Calu3 (cell line): ENCODE measurements at regions not wholly inside any gene's neighbourhood (a gene's known extent, or its start where the extent isn't known, plus 50 kb on each side); places are given as distances from the start of the nearest gene placed in this dataset.

ENCODE experiments used
- BruUV-seq: library from RNA; stranded (reverse); fragments of 400-500 nt; replicated peaks from 2 replicates; lab custom pipeline; 2021; lab: Mats Ljungman, UMichigan
- CTCF ChIA-PET: fragments of 300-600 bp; sonication (Branson Sonifier 250); formaldehyde crosslinking; loops from one replicate; lab custom pipeline; 2022; ENCODE audit warnings: antibody characterized with exemption; lab: Charles Lee
- DNase-seq: peaks from one replicate; pipeline ENCODE4 v3.0.0; 2022
- H3K27ac Mint-ChIP-seq: one replicate; pipeline ENCODE4 v1.8.0; 2022; ENCODE audit warnings: mixed read lengths; ENCODE audit not compliant: unreplicated experiment
- H3K27me3 Mint-ChIP-seq: one replicate; pipeline ENCODE4 v1.8.0; 2022; ENCODE audit warnings: mixed read lengths; ENCODE audit not compliant: unreplicated experiment
- H3K36me3 Mint-ChIP-seq: one replicate; pipeline ENCODE4 v1.8.0; 2022; ENCODE audit warnings: mild to moderate bottlenecking, moderate library complexity, mixed read lengths; ENCODE audit not compliant: insufficient read depth, unreplicated experiment
- H3K4me1 Mint-ChIP-seq: one replicate; pipeline ENCODE4 v1.8.0; 2022; ENCODE audit warnings: mild to moderate bottlenecking, low read depth, mixed read lengths; ENCODE audit not compliant: unreplicated experiment
- H3K4me3 Mint-ChIP-seq: one replicate; pipeline ENCODE4 v1.8.0; 2022; ENCODE audit warnings: mild to moderate bottlenecking, low read depth, moderate library complexity, mixed read lengths; ENCODE audit not compliant: unreplicated experiment
- H3K9me3 Mint-ChIP-seq: one replicate; pipeline ENCODE4 v1.8.0; 2022; ENCODE audit warnings: low read depth, mixed read lengths; ENCODE audit not compliant: unreplicated experiment
- intact Hi-C: fragments of 100-400 bp; cut with micrococcal nuclease; formaldehyde crosslinking; loops from one replicate; pipeline ENCODE4 v1.10.0; 2022; ENCODE audit not compliant: unreplicated experiment
- TF ChIP-seq, protein P1 (sequence below): fragments of 200-600 bp; IDR thresholded peaks from one replicate; pipeline ENCODE4 v1.8.0; 2022; ENCODE audit warnings: antibody characterized with exemption; ENCODE audit not compliant: unreplicated experiment

DNA sequence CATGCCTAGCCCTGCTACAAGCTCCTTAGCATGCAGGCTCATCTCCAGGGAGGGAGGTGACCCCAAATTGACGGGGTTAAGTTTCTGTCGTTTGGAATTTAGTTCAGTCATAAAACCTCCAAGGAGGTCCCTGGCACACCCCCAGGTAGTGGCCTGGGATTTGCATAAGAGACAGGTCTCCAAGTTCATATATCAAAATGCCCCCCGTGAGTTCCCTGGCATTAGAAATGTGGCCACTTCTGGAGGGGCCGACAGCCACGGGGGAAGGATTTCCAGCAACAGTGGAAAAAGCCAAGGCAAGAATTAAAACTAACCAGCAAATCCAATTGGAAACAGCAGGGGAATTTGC, 228.8 kb downstream of the BCL11B start:
- H3K27ac Mint-ChIP-seq: no peak overlapping the region
- H3K4me3 Mint-ChIP-seq: no peak overlapping the region
- H3K27me3 Mint-ChIP-seq: no peaks in the 10 kb centered on the region
- no peaks in the 10 kb centered on the region for H3K4me1 Mint-ChIP-seq
- no peaks in the 10 kb centered on the region for H3K36me3 Mint-ChIP-seq
- H3K9me3 Mint-ChIP-seq: peaks cover 4% of the 10 kb centered on the region
- intact Hi-C loops: no loop called here
- BruUV-seq: no TSS peak
- CTCF ChIA-PET: interaction anchor here (0.9 kb wide), 1 partner anchor 23 kb away, joined by 4 read pairs; no protein-coding TSS in a partner anchor
- no peak for DNase-seq
- TF ChIP-seq, protein P1, sequence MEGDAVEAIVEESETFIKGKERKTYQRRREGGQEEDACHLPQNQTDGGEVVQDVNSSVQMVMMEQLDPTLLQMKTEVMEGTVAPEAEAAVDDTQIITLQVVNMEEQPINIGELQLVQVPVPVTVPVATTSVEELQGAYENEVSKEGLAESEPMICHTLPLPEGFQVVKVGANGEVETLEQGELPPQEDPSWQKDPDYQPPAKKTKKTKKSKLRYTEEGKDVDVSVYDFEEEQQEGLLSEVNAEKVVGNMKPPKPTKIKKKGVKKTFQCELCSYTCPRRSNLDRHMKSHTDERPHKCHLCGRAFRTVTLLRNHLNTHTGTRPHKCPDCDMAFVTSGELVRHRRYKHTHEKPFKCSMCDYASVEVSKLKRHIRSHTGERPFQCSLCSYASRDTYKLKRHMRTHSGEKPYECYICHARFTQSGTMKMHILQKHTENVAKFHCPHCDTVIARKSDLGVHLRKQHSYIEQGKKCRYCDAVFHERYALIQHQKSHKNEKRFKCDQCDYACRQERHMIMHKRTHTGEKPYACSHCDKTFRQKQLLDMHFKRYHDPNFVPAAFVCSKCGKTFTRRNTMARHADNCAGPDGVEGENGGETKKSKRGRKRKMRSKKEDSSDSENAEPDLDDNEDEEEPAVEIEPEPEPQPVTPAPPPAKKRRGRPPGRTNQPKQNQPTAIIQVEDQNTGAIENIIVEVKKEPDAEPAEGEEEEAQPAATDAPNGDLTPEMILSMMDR: no peak

DNA sequence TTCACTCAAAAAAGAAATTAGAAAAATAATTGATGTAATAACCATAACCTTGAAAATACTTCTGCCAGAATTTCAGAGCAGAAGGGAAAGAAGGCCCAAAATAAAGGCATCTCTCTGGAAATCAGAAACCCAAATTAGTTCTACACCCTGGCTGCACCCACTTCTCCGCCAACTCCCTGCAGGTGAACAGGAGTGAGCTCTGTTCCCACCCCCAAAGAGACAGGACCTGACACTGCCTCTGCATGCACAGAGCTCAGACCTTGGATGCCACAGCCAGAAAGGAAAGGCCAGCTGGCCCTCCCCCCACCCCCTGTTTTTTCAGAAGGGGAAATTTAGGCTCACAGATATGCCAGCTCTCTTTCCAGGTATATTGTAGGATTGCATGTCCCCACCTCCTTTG, 228.2 kb downstream of the BCL11B start:
- no peaks in the 10 kb centered on the region for H3K36me3 Mint-ChIP-seq
- H3K9me3 Mint-ChIP-seq: peaks cover 4% of the 10 kb centered on the region
- H3K27me3 Mint-ChIP-seq: no peaks in the 10 kb centered on the region
- DNase-seq: no peak
- no TSS peak for BruUV-seq
- no peak overlapping the region for H3K4me3 Mint-ChIP-seq
- CTCF ChIA-PET: interaction anchor here (0.6 to 0.9 kb wide), 2 partner anchors 8 to 22 kb away, joined by 3 to 4 read pairs; no protein-coding TSS in a partner anchor
- H3K4me1 Mint-ChIP-seq: no peaks in the 10 kb centered on the region
- TF ChIP-seq, protein P1: no peak
- intact Hi-C loops: no loop called here
- H3K27ac Mint-ChIP-seq: no peak overlapping the region

DNA sequence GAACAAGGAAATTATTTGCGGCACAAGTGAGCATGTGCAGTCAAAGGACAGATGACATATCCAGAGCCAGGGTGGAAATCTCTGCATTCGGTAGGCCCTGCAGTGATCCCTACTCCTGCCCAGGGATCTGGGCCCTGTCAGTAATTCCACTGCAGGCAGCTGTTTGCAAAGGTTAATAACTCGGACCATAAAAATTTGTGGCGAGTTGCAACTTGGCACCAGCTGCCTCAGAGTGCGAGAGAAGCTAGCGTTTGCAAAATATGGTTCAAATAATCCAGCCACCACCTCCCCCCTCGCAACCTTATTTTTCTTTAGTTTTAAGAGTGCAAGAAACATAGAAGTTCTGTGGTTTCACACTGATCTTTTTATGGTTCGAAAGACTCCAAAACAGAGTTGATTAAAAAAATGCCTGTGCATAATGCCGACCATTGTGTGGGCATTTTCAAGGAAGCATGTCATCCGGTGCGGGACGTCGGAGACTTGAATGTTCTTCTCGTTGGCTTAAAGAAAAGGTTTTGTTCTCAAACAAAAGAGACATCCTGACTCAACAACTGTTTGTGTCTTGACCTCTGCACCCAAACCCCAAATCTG, 224.5 kb downstream of the BCL11B start:
- Mint-ChIP-seq H3K4me3 (no peak overlapping the region), H3K27ac (no peak overlapping the region), H3K36me3 (no peaks in the 10 kb centered on the region), H3K9me3 (peaks cover 12% of the 10 kb centered on the region), H3K27me3 (no peaks in the 10 kb centered on the region), H3K4me1 (no peaks in the 10 kb centered on the region)
- DNase-seq: no peak
- TF ChIP-seq, protein P1: no peak
- intact Hi-C loops: no loop called here
- CTCF ChIA-PET: no interaction called here
- no TSS peak for BruUV-seq

DNA sequence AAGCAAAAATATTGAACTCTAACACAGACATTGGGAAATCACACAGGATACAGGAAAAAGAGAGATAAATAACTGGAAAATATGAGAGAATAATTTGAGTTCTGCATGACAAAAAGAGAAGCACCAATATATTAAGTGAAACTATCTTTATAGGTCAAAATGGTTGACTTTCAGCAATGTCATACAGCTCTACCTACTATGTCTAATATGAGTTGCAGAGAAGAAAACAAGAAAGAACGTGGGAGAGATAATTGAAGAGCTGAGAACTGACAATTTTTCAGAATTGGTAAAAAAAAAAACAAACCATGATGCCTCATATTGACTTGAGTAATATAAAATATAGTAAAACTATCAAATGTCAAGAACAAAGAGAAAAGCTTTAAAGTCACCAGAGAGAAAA, 221.7 kb downstream of the BCL11B start:
- Mint-ChIP-seq H3K27ac (no peak overlapping the region), H3K4me1 (no peaks in the 10 kb centered on the region), H3K4me3 (no peak overlapping the region), H3K9me3 (peaks cover 9% of the 10 kb centered on the region), H3K27me3 (no peaks in the 10 kb centered on the region), H3K36me3 (no peaks in the 10 kb centered on the region)
- no peak for DNase-seq
- CTCF ChIA-PET: no interaction called here
- BruUV-seq: no TSS peak
- TF ChIP-seq, protein P1: no peak
- intact Hi-C loops: no loop called here
